GM21576 (cell line): ENCODE measurements at regions not wholly inside any gene's neighbourhood (a gene's known extent, or its start where the extent isn't known, plus 50 kb on each side); places are given as distances from the start of the nearest gene placed in this dataset.

Experiments used
- ATAC-seq: cut with Tn5 transposase; IDR thresholded peaks from one replicate; pipeline ENCODE4 v1.9.1; 2021; ENCODE audit warnings: mild to moderate bottlenecking, moderate library complexity; ENCODE audit not compliant: unreplicated experiment

- no peak for ATAC-seq
These were observed 388.5 kb downstream of the LMO4 start for GRCh38 chr1:87717157-87717670.

- no peak for ATAC-seq
These were observed 389.7 kb downstream of the LMO4 start for GRCh38 chr1:87718241-87718950.

GRCh38 chr1:87719658-87720057 is 391.0 kb downstream of the LMO4 start:
- ATAC-seq, result no peak

- no peak for ATAC-seq
These were observed 391.9 kb downstream of the LMO4 start for GRCh38 chr1:87720561-87720960.

DNA sequence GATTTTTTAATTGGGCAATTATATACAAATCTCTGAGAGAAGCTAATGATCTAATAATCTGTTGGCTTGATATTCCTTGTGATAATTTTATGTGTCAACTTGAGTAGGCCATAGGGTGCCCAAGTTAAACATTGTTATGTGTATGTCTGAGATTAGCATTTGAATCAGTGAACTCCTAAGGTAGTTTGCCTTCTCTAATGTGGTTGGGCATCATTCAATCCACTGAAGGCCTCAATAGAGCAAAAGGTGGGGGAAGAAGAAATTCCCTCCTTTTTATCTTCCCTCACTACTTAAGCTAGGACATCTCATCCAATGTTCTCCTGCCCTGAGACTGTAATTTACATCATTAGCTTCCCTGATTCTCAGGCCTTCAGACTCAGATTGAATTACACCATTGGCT is 394.5 kb downstream of the LMO4 start:
- no peak for ATAC-seq

DNA sequence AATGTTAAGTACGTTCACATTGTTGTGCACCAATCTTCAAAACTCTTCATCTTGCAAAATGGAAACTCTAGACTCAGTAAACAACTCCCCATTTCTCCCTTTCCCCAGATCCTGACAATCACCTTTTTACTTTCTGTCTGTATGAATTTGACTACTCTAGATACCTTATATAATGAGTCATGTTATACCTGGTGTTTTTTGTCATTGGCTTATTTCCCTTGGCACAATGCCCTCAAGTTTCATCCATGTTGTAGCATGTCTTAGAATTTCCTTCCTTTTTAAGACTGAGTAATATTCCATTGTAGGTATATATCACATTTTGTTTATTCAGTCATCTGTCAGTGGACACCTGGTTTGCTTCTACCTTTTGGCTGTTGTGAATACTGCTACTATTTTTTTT is 399.5 kb downstream of the LMO4 start:
- ATAC-seq, result no peak

DNA sequence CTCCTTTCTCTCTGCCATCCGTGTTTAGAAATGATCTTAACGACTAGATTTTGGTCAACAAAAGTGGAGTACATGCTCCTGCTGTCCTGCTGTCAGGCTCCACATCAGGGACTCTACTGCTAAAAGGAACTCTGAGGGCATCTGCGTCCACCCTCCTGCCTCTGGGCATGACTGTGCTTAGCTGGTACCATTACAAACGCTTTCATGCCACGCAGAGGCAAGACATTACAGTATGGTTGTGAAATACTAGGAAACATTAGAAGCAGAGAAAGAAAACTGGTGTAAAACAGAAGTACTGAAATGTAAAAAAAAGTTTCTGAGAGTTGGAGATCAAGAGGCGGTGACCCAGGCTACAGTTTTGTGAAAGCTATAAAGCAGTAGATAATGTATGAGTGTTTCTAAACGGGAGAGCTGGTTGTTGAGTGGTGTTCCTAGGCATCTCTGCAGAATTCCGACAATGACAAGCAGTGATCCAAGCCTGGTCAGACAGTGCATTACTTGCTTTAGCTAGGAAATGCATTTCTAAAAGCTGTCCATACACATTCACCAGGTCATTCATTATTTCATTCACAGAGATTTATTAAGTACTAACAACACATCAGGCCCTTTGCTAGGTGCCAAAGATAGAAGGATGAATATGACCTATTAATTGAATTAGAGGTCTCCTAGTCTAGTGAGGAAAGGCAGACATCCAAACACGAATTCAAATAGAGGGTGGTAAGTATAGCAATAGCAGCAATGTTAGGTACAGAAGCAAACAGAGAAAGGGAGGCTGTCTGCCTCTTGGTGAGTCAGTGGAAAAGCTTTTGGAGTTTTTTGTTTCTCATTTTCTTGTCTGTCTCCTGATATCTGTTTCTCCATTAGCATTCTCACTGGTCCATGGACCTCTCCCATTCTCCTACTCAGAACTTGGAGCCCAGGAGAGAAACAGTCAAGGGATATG is 401.9 kb downstream of the LMO4 start:
- no peak for ATAC-seq

DNA sequence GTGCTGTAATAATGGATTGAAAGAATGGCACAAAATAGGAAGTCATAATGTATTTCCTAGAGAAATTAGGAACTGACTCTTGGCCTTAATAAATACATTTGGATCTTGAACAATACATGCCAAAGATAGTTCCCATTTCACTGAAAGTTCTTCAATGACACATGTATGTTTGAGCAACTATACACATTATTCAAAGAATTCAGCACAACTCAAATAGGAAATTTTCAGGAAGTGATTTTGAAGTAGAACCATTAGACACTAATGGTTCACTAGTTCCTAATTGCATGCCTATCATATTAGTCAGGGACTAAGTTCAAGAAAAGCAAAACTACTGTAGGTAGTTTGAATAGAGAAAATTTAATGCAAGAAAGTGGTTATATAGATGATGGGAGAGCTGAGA is 404.7 kb downstream of the LMO4 start:
- ATAC-seq, result no peak

DNA sequence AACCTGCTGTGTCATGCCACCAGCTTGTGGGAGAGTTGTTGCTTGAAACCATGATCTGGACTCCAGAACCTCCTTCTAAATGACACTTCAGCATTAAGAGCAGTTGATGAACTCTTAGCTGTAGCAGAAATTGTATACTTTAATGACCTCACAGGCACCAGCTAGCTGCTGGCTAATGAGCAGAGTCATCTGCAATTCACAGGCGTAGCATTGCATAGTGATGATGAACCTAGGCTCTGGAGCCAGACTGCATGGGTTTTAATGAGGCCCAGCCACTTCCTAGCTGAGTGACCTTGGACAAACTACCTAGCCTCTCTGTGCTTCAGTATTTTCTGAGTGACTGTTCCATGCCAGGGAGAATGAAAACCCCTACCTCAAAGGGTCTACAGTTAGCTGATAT is 407.1 kb downstream of the LMO4 start:
- no peak for ATAC-seq

DNA sequence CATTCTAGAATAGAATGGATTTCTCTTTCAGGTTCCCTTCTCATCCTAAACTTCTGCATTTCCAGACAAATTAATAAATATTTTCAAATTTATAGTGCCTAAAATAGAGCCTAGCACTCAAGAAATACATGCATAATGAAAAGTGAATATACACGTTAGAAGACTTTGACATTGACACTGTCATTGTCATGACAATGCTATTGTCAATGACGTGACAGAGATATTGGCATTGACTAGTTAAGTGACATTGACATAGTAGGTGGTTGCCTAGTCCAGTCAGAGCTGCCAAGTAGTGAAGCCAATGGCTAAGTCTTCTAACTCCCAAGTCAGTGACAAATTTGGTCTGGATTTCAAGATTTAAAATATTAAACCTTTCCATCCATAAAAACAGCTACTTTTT is 410.5 kb downstream of the LMO4 start:
- ATAC-seq, result no peak

DNA sequence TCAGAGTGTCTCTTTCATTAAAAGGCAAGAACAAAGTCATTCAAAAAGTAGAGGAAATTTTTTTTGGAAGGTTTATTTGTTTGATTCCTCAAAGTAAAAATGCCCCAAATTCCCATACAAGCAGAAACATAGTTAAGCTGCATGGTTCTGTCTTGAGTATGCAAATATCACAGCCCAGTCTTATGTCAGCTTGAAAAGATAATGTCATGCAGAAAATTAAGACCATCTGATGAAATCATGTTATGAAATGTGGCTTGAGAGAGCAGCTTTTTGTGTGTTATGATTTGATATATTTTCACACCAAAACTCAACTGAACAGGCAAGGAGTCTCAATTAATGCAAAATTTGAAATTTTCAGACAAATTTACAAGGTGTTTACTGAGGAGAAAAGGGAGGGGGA is 411.0 kb downstream of the LMO4 start:
- no peak for ATAC-seq

GRCh38 chr1:87743256-87743655 is 414.6 kb downstream of the LMO4 start:
- no peak for ATAC-seq

GRCh38 chr1:87744056-87744455 is 415.4 kb downstream of the LMO4 start:
- ATAC-seq, result no peak

DNA sequence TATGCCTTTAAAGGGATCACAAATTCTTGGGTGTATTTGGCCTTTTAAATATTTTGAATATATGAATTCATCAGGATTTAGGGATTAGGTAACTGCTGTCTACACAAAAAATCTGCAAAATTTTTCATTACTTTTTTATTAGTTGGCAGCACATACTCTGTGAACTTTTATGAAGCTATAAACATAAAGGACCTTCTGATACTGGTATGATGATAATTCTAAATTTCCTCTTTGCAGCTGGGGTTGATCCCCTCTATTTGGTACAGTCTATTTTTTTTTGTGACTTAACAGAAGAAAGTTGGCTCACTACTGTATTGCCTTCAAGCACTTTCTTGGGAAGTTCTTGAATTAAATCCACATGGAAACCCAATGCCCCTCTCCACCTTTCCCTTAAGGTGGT is 416.1 kb downstream of the LMO4 start:
- no peak for ATAC-seq

- no peak for ATAC-seq
These were observed 424.7 kb downstream of the LMO4 start for GRCh38 chr1:87753366-87753765.

GRCh38 chr1:87754139-87754538 is 425.5 kb downstream of the LMO4 start:
- no peak for ATAC-seq

GRCh38 chr1:87757676-87758075 is 429.0 kb downstream of the LMO4 start:
- ATAC-seq, result no peak

- no peak for ATAC-seq
These were observed 430.9 kb downstream of the LMO4 start for GRCh38 chr1:87759421-87760087.

GRCh38 chr1:87760155-87760554 is 431.5 kb downstream of the LMO4 start:
- no peak for ATAC-seq

DNA sequence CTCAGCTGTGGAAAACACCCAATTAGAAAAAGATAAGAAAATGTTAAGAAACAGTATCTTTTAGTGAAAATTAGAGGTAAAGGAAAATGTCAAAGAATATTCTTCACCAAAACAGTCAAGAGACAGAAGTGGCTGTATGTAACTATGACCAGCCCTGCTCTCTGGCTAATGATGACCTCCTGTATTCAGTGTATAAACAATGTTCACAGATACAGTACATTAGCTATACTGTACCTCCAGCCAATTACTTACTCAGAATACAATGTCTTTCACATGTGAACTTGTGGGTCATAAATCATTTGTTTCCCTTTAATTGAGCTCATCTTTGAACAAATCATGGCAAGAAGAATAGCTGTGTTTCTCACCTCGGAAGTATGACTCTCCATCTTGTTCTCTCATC is 432.0 kb downstream of the LMO4 start:
- ATAC-seq, result no peak

- ATAC-seq, result no peak
These were observed 434.8 kb downstream of the LMO4 start for GRCh38 chr1:87763483-87763882.
